GM20431 (cell line): ENCODE measurements at regions not wholly inside any gene's neighbourhood (a gene's known extent, or its start where the extent isn't known, plus 50 kb on each side); places are given as distances from the start of the nearest gene placed in this dataset.
"Not testable (repeated sequence)": the region's sequence is repeated elsewhere in the genome, so short reads cannot be mapped to it uniquely, and the experiment has no call there.

Experiments used
- in situ Hi-C: fragments of 300-500 bp; cut with MseI, MboI; formaldehyde crosslinking; loops from one replicate; pipeline ENCODE4 v1.15.0; 2020; ENCODE audit warnings: low sequenced_read_pairs; ENCODE audit not compliant: unreplicated experiment

DNA sequence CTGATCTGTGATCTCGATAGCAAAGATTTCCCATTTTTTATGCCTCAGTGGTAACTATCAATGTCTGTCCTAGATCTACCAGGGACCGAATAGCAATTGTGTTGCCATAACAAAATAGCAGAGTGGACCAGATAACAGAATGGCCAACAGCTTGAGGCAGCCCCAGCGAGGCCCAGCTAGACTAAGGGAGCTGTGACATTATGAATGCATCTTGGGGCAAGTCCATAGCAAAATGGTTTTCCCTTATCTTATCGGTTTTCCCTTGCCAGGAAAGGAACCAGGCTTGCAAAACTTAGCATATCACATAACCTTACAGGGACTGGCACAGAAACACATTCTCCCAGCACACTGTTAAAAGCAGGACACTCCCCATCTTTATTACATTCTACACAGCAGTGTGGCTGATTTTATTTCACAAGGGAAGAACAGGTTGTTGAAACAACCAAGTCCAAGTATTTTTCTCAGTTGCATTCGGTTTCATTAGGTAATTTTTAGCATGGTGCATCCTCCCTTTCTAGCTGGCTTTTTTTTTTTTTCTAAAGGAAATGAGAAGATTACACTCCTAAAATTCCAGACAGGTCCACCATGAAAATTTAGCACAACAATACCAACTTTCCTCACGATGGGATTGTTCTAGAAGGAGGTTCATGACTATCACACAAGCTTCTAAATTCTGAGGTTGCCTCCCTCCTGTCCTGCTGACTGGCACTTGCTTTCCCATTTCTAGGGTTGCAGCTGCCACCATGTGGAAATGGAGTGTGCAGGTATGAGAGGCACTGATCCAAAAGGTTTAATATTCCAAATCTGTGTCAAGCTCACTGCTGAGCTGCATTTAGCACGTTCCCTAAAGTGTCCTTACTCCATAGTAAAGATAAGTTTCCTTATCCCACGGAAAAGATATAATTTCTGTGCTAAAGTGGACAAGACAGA lies 97.0 kb upstream of the SLC35G4 start:
- in situ Hi-C loops = loop anchor here (25.0 kb wide), 1 partner anchor 200 kb away; no protein-coding TSS in a partner anchor

- in situ Hi-C loops = loop anchor here (25.0 kb wide), 1 partner anchor 199 kb away; no protein-coding TSS in a partner anchor
Observed at GRCh38 chr18:11511434-11512095, 97.8 kb upstream of the SLC35G4 start.

GRCh38 chr18:11506856-11507255 lies 102.5 kb upstream of the SLC35G4 start:
- in situ Hi-C loops = loop anchor here (25.0 kb wide), 1 partner anchor 195 kb away; no protein-coding TSS in a partner anchor

GRCh38 chr18:11505993-11506392 lies 103.4 kb upstream of the SLC35G4 start:
- in situ Hi-C loops = loop anchor here (25.0 kb wide), 1 partner anchor 194 kb away; no protein-coding TSS in a partner anchor

- in situ Hi-C loops = loop anchor here (25.0 kb wide), 1 partner anchor 193 kb away; no protein-coding TSS in a partner anchor
Observed at GRCh38 chr18:11504962-11505361, 104.4 kb upstream of the SLC35G4 start.

- in situ Hi-C loops = loop anchor here (25.0 kb wide), 1 partner anchor 190 kb away; no protein-coding TSS in a partner anchor
Observed at GRCh38 chr18:11502368-11502767, 107.0 kb upstream of the SLC35G4 start.

DNA sequence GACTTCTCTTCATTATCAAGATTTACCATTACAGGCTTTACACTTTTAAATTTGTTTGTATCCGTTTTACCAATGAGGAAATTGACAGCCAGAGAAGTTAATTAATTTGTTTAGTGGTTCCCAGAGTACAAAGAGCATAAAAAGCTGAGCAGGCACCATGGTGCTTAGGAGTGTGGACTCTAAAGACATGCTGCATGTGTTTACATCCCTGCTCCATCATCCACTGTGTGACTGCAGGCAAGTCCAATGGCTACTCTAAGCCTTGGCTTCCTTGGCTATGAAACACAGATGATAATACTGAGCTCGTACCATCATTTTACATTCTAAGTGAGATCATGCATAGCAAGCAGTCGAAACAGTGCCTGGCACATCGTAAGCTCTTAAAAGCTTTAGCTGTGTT lies 108.0 kb upstream of the SLC35G4 start:
- in situ Hi-C loops = loop anchor here (25.0 kb wide), 1 partner anchor 189 kb away; no protein-coding TSS in a partner anchor

- in situ Hi-C loops = loop anchor here (25.0 kb wide), 1 partner anchor 188 kb away; no protein-coding TSS in a partner anchor
Observed at GRCh38 chr18:11500153-11501122, 109.0 kb upstream of the SLC35G4 start.

GRCh38 chr18:11498821-11499220 lies 110.6 kb upstream of the SLC35G4 start:
- in situ Hi-C loops = no loop called here

GRCh38 chr18:11497585-11497984 lies 111.8 kb upstream of the SLC35G4 start:
- in situ Hi-C loops = no loop called here

GRCh38 chr18:11496526-11497172 lies 112.7 kb upstream of the SLC35G4 start:
- in situ Hi-C loops = no loop called here

DNA sequence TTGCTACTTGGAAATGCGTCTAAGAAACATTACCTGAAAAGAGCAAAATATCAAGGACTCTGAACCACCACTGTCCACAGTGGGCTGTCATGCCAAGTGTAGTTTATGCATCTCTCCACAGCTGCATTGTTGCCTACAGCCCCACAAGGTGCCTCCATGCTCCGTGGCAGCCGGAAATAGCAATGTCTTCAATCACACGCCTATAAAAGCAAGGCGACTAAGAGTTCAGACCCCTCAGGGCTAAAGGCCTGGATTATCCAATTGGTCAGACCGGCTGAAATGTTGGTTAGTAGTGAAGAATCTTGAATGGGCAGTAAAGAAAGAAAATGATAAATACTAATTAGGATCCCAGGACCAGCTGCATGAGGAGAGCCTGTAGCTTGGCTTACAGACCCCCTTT lies 114.0 kb upstream of the SLC35G4 start:
- in situ Hi-C loops = no loop called here

DNA sequence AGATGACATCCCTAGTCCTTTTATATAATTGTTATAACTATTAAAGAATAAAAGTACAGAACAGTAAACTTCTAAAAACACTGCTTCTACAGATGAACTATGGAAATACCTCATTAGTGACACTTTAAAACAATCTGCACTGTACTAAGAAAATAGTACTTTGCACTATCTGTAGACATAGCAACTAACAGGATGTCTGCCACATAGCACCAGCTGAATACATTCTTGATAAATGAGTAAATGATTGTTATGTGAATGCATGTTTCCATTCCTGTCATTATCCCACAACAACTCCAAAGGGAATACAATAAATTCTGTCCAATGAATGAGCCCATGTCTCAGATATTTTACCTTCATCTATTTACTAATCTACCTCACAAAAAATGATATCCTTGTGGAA lies 115.3 kb upstream of the SLC35G4 start:
- in situ Hi-C loops = no loop called here

DNA sequence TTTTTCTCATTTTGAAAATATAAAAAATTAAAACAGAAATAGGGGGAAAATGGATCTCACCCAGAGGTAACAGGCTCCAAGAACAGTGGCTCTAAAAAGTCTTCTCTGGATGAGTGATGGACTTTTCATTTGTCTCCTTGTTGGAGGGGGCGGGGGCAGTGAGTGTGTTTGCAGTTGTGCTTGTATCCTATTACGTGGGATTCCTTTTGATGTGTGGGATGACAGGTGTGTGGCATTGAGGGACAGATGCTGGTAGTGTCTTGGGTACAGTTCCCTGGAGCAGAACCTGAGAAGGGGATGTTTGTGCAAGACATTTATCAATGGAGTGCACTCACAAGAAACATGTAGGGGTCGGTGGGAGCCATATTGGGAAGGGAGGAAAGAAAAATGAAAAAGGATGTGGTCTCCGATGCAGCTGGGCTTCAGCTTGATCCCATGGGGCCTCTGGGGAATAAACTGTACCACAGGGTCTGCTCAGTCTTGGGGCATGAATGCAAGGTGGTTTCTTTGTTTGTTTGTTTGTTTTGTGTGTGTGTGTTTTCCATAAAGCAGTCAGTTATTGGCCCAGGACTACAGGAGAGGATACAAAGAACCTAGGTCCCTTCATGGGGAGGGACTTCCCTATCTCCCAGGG lies 120.0 kb upstream of the SLC35G4 start:
- in situ Hi-C loops = no loop called here

DNA sequence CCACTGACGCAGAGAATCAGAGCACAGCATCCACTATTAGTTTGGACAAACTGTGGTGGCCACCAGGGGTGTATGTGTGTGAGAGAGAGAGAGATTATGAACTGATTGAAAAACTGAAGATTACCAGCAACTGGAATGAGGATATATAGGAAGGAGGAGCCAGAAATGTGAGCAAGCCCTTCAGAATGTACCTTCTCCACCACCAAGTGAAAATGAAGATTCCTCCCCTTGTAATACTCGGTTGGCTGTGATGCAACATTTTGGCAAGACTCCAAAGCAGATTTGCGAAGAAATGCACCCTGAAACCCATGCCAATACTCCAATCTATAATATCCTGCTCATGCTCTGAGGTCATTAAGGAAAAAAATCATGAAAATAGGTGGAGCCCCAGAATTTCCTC lies 121.2 kb upstream of the SLC35G4 start:
- in situ Hi-C loops = no loop called here

DNA sequence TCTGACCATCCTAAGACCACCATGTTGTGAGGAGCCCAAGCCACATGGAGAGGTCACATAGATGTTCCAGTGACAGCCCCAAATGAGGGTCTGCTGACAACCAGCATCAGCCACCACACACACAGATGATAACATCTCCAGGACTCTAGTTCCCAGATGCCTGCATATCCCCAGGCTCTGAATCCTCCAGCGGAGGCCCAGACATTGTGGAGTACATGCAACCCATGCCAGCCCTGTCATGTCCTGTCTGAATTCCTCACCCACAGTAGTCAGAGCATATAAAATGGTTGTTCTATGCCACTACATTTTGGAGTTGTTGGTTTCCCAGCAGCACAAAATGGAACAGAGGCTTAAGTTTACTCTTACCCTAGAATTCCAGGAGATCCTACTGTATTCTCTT lies 122.0 kb upstream of the SLC35G4 start:
- in situ Hi-C loops = no loop called here

GRCh38 chr18:11482271-11482670 lies 127.1 kb upstream of the SLC35G4 start:
- in situ Hi-C loops = no loop called here

DNA sequence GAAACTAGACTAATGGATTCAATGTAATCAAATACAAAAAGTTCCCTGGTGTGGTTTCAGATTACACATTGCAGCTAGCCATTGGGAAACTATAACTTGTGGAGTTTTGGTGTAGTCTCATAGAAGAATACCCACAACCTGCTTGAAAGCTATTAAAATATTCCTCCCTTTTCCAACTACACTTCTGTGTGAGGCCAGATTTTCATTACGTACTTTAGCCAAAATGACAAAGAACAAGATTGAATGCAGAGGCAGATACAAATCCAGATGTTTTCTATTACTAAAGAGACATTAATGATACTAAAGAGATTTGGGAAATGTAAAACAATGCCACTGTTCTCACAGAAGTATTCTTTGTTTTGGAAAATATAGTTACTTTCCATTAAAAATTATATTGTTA lies 128.7 kb upstream of the SLC35G4 start:
- in situ Hi-C loops = no loop called here

GRCh38 chr18:11479031-11479430 lies 130.4 kb upstream of the SLC35G4 start:
- in situ Hi-C loops = not testable (repeated sequence)
